ENCODE measurements at regions not wholly inside any gene's neighbourhood (a gene's known extent, or its start where the extent isn't known, plus 50 kb on each side); places are given as distances from the start of the nearest gene placed in this dataset.

DNA sequence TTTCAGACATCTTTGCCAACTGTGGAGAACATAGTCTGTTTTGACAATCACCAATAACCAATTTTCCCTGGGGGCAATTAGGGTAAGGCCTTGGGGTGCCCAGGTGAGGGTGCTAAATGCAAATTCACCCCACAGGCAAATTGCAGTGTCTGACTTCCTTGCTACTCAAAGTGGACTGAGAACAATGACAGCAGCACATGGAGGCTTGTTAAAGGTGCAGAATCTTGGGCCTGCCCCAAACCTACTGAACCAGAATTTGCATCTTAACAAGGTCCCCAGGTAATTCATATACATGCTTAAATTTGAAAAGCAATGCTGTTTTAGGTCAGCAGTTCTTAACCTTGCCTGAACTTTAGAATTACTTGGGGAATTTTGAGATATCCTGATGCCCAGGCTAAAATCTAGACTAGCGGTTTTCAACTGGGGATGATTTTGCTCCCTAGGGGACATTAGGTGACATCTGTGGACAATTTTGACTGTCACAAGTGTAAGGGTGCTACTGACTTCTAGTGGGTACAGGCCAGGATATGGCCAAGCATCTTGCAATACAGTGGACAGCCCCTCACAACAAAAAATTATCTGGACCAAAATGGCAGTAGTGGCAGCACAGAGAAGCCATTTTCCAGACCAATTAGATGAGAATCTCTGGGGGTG, 80.2 kb upstream of the GCFC2 start:
- no peaks in the 10 kb centered on the region for H3K27me3 ChIP-seq
- H3K4me3 ChIP-seq = no peak overlapping the region
- 90 to 92% methylated on average over 1 of the region's 1 CpG for WGBS, 2 donors
- H3K36me3 ChIP-seq (replicated peaks in 1 of 2; ENCODE audit: insufficient read depth in 1 of 2, low read depth in 2 of 2) = no peaks in the 10 kb centered on the region
- no peak overlapping the region for H3K27ac ChIP-seq
- TF ChIP-seq POLR2A (IDR thresholded peaks at IDR 0.05) (no peak), CTCF (IDR thresholded peaks at IDR 0.05) (no peak)
- H3K9me3 ChIP-seq = no peaks in the 10 kb centered on the region
- ATAC-seq (no peak), DNase-seq (no peak)
- H3K4me1 ChIP-seq = no peaks in the 10 kb centered on the region
- intact Hi-C loops (cut with DNase I) = no loop called here

GRCh38 chr2:75790121-75790813, 79.6 kb upstream of the GCFC2 start:
- intact Hi-C loops (cut with DNase I) = no loop called here
- H3K4me1 ChIP-seq = no peaks in the 10 kb centered on the region

GRCh38 chr2:75788902-75789301, 78.2 kb upstream of the GCFC2 start:
- TF ChIP-seq CTCF (IDR thresholded peaks at IDR 0.05) = no peak
- TF ChIP-seq POLR2A (IDR thresholded peaks at IDR 0.05) = no peak
- DNase-seq = no peak
- intact Hi-C loops (cut with DNase I) = no loop called here
- Histone ChIP-seq H3K4me1 (no peaks in the 10 kb centered on the region), H3K9me3 (no peaks in the 10 kb centered on the region), H3K4me3 (no peak overlapping the region), H3K27ac (no peak overlapping the region), H3K27me3 (no peaks in the 10 kb centered on the region), H3K36me3 (replicated peaks in 1 of 2; ENCODE audit: insufficient read depth in 1 of 2, low read depth in 2 of 2) (no peaks in the 10 kb centered on the region)
- WGBS, 2 donors = 75 to 95% methylated on average over 1 of the region's 1 CpG
- ATAC-seq = no peak

More at GRCh38 chr2:75790121-75790813, 79.6 kb upstream of the GCFC2 start:
- no peak for ATAC-seq
- DNase-seq = no peak
- WGBS, 2 donors = 37 to 39% methylated on average over 5 of the region's 5 CpGs
- no peak overlapping the region for H3K27ac ChIP-seq
- no peaks in the 10 kb centered on the region for H3K36me3 ChIP-seq (replicated peaks in 1 of 2; ENCODE audit: insufficient read depth in 1 of 2, low read depth in 2 of 2)
- no peaks in the 10 kb centered on the region for H3K27me3 ChIP-seq
- TF ChIP-seq POLR2A (IDR thresholded peaks at IDR 0.05) (no peak), CTCF (IDR thresholded peaks at IDR 0.05) (no peak)
- H3K9me3 ChIP-seq = no peaks in the 10 kb centered on the region
- H3K4me3 ChIP-seq = no peak overlapping the region

DNA sequence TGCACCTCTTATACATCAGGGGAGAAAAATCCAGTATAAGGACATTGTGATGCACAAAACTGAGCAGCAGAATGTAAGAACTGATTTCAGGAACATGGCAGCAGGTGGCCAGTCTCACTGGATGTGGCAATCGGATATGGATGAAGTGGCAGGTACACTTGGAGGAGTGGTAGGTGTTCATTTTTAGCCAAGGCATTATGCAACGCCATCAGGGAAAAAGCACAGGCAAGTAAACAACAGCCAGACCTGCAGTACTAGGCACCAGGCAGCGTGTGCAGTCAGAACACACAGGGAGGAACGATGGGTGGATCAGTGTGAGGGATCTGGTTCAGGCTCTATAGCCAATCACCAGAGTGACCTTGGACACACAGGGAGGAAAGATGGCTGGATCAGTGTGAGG, 77.4 kb upstream of the GCFC2 start:
- TF ChIP-seq CTCF (IDR thresholded peaks at IDR 0.05) = no peak
- no peak for TF ChIP-seq POLR2A (IDR thresholded peaks at IDR 0.05)
- no peaks in the 10 kb centered on the region for H3K9me3 ChIP-seq
- 25 to 37% methylated on average over 4 of the region's 4 CpGs for WGBS, 2 donors
- DNase-seq = peak; percentile 16 to 47 (median 32)
- peak; percentile 59 for ATAC-seq
- no peak overlapping the region for H3K4me3 ChIP-seq
- H3K4me1 ChIP-seq = no peaks in the 10 kb centered on the region
- intact Hi-C loops (cut with DNase I) = no loop called here
- no peak overlapping the region for H3K27ac ChIP-seq
- H3K36me3 ChIP-seq (replicated peaks in 1 of 2; ENCODE audit: insufficient read depth in 1 of 2, low read depth in 2 of 2) = no peaks in the 10 kb centered on the region
- no peaks in the 10 kb centered on the region for H3K27me3 ChIP-seq
